Gastroesophageal sphincter (tissue), 3 donors: ENCODE measurements at regions not wholly inside any gene's neighbourhood (a gene's known extent, or its start where the extent isn't known, plus 50 kb on each side); places are given as distances from the start of the nearest gene placed in this dataset.

Source experiments
- CTCF ChIP-seq, 4 experiments: fragments of 200-600 bp in 2 of 4; fragments of 450-650 bp in 2 of 4; sonication (generic) in 1 of 4; IDR thresholded peaks; one replicate each; pipeline ENCODE4 v1.5.1; 2017 to 2019; ENCODE audit warnings: antibody characterized with exemption in 4 of 4, mild to moderate bottlenecking in 2 of 4, moderate library complexity in 2 of 4
- EP300 ChIP-seq: sonication (generic); formaldehyde crosslinking; IDR thresholded peaks from one replicate; pipeline ENCODE4 v1.6.1; 2017; ENCODE audit warnings: antibody characterized with exemption, mild to moderate bottlenecking
- POLR2A ChIP-seq, 2 donors: fragments of 450-650 bp; IDR thresholded peaks; one replicate each; pipeline ENCODE4 v1.6.1; 2017; ENCODE audit warnings: antibody characterized with exemption in 2 of 2, mild to moderate bottlenecking in 2 of 2, moderate library complexity in 1 of 2
- POLR2AphosphoS5 ChIP-seq: sonication (generic); formaldehyde crosslinking; IDR thresholded peaks from one replicate; pipeline ENCODE4 v1.6.1; 2017; ENCODE audit warnings: antibody characterized with exemption

GRCh38 chr5:34491251-34491620 is 164.9 kb upstream of the RAI14 start:
- TF ChIP-seq CTCF (IDR thresholded peaks at IDR 0.05) (no peak), POLR2AphosphoS5 (no peak), POLR2A (IDR thresholded peaks at IDR 0.05) (no peak), EP300 (no peak)
